ENCODE measurements at regions not wholly inside any gene's neighbourhood (a gene's known extent, or its start where the extent isn't known, plus 50 kb on each side); places are given as distances from the start of the nearest gene placed in this dataset.
A peak's percentile ranks its signal among the peaks of the same experiment; 100 is the strongest.

GRCh38 chr1:222031318-222031717, 289.4 kb upstream of the DUSP10 start:
- Histone ChIP-seq H3K27ac (no peak overlapping the region), H3K4me1 (replicated peaks) (no peaks in the 10 kb centered on the region), H3K4me3 (no peak overlapping the region), H3K27me3 (replicated peaks) (no peaks in the 10 kb centered on the region), H3K36me3 (no peaks in the 10 kb centered on the region), H3K9me3 (replicated peaks) (no peaks in the 10 kb centered on the region)
- DNase-seq (ENCODE audit: low read depth in 1 of 2, low spot score in 2 of 2) = no peak

GRCh38 chr1:222028676-222029075, 286.8 kb upstream of the DUSP10 start:
- Histone ChIP-seq H3K9me3 (replicated peaks) (no peaks in the 10 kb centered on the region), H3K4me3 (no peak overlapping the region), H3K27ac (no peak overlapping the region), H3K27me3 (replicated peaks) (no peaks in the 10 kb centered on the region), H3K36me3 (no peaks in the 10 kb centered on the region), H3K4me1 (replicated peaks) (peaks cover 15% of the 10 kb centered on the region)
- DNase-seq (ENCODE audit: low read depth in 1 of 2, low spot score in 2 of 2) = no peak

GRCh38 chr1:222028116-222028515, 286.2 kb upstream of the DUSP10 start:
- H3K4me1 ChIP-seq (replicated peaks) = peaks cover 15% of the 10 kb centered on the region
- no peak for DNase-seq (ENCODE audit: low read depth in 1 of 2, low spot score in 2 of 2)
- no peaks in the 10 kb centered on the region for H3K36me3 ChIP-seq
- no peak overlapping the region for H3K4me3 ChIP-seq
- H3K27me3 ChIP-seq (replicated peaks) = no peaks in the 10 kb centered on the region
- H3K9me3 ChIP-seq (replicated peaks) = no peaks in the 10 kb centered on the region
- no peak overlapping the region for H3K27ac ChIP-seq

- no peaks in the 10 kb centered on the region for H3K9me3 ChIP-seq (replicated peaks)
- no peak overlapping the region for H3K27ac ChIP-seq
- no peak overlapping the region for H3K4me3 ChIP-seq
- H3K27me3 ChIP-seq (replicated peaks) = no peaks in the 10 kb centered on the region
- no peak for DNase-seq (ENCODE audit: low read depth in 1 of 2, low spot score in 2 of 2)
- peaks cover 17% of the 10 kb centered on the region for H3K4me1 ChIP-seq (replicated peaks)
- no peaks in the 10 kb centered on the region for H3K36me3 ChIP-seq
Measured at GRCh38 chr1:222026280-222026679, 284.4 kb upstream of the DUSP10 start.

GRCh38 chr1:222023025-222023424, 281.1 kb upstream of the DUSP10 start:
- H3K9me3 ChIP-seq (replicated peaks) = no peaks in the 10 kb centered on the region
- H3K4me3 ChIP-seq = no peak overlapping the region
- H3K36me3 ChIP-seq = no peaks in the 10 kb centered on the region
- DNase-seq (ENCODE audit: low read depth in 1 of 2, low spot score in 2 of 2) = no peak
- no peak overlapping the region for H3K27ac ChIP-seq
- no peaks in the 10 kb centered on the region for H3K27me3 ChIP-seq (replicated peaks)
- peaks cover 23% of the 10 kb centered on the region for H3K4me1 ChIP-seq (replicated peaks)

GRCh38 chr1:222021129-222021528, 279.2 kb upstream of the DUSP10 start:
- Histone ChIP-seq H3K27ac (no peak overlapping the region), H3K9me3 (replicated peaks) (no peaks in the 10 kb centered on the region), H3K27me3 (replicated peaks) (no peaks in the 10 kb centered on the region), H3K4me1 (replicated peaks) (peaks cover 23% of the 10 kb centered on the region), H3K4me3 (no peak overlapping the region), H3K36me3 (no peaks in the 10 kb centered on the region)
- DNase-seq (ENCODE audit: low read depth in 1 of 2, low spot score in 2 of 2) = peak in 1 of 2 experiments; percentile 22

GRCh38 chr1:222020553-222020952, 278.7 kb upstream of the DUSP10 start:
- H3K27me3 ChIP-seq (replicated peaks) = no peaks in the 10 kb centered on the region
- no peaks in the 10 kb centered on the region for H3K9me3 ChIP-seq (replicated peaks)
- peaks cover 23% of the 10 kb centered on the region for H3K4me1 ChIP-seq (replicated peaks)
- H3K4me3 ChIP-seq = no peak overlapping the region
- H3K27ac ChIP-seq = no peak overlapping the region
- no peak for DNase-seq (ENCODE audit: low read depth in 1 of 2, low spot score in 2 of 2)
- H3K36me3 ChIP-seq = no peaks in the 10 kb centered on the region

- Histone ChIP-seq H3K27me3 (replicated peaks) (no peaks in the 10 kb centered on the region), H3K4me1 (replicated peaks) (peaks cover 9% of the 10 kb centered on the region), H3K27ac (no peak overlapping the region), H3K9me3 (replicated peaks) (no peaks in the 10 kb centered on the region), H3K4me3 (no peak overlapping the region), H3K36me3 (no peaks in the 10 kb centered on the region)
- DNase-seq (ENCODE audit: low read depth in 1 of 2, low spot score in 2 of 2) = no peak
Measured at GRCh38 chr1:222019029-222019428, 277.1 kb upstream of the DUSP10 start.

- Histone ChIP-seq H3K9me3 (replicated peaks) (no peaks in the 10 kb centered on the region), H3K27ac (no peak overlapping the region), H3K4me3 (no peak overlapping the region), H3K4me1 (replicated peaks) (peaks cover 9% of the 10 kb centered on the region), H3K27me3 (replicated peaks) (no peaks in the 10 kb centered on the region), H3K36me3 (no peaks in the 10 kb centered on the region)
- DNase-seq (ENCODE audit: low read depth in 1 of 2, low spot score in 2 of 2) = no peak
Measured at GRCh38 chr1:222018041-222018440, 276.2 kb upstream of the DUSP10 start.

GRCh38 chr1:222015686-222016085, 273.8 kb upstream of the DUSP10 start:
- Histone ChIP-seq H3K4me3 (no peak overlapping the region), H3K9me3 (replicated peaks) (no peaks in the 10 kb centered on the region), H3K4me1 (replicated peaks) (peaks cover under 1% of the 10 kb centered on the region), H3K27me3 (replicated peaks) (no peaks in the 10 kb centered on the region), H3K27ac (no peak overlapping the region), H3K36me3 (no peaks in the 10 kb centered on the region)
- DNase-seq (ENCODE audit: low read depth in 1 of 2, low spot score in 2 of 2) = no peak

- Histone ChIP-seq H3K27me3 (replicated peaks) (no peaks in the 10 kb centered on the region), H3K27ac (no peak overlapping the region)
Measured at GRCh38 chr1:222014001-222014400, 272.1 kb upstream of the DUSP10 start.

GRCh38 chr1:222012816-222013215, 270.9 kb upstream of the DUSP10 start:
- Histone ChIP-seq H3K27ac (no peak overlapping the region), H3K9me3 (replicated peaks) (no peaks in the 10 kb centered on the region), H3K27me3 (replicated peaks) (no peaks in the 10 kb centered on the region), H3K4me1 (replicated peaks) (no peaks in the 10 kb centered on the region), H3K4me3 (no peak overlapping the region), H3K36me3 (no peaks in the 10 kb centered on the region)
- DNase-seq (ENCODE audit: low read depth in 1 of 2, low spot score in 2 of 2) = no peak

More at GRCh38 chr1:222014001-222014400, 272.1 kb upstream of the DUSP10 start:
- no peak for DNase-seq (ENCODE audit: low read depth in 1 of 2, low spot score in 2 of 2)
- no peaks in the 10 kb centered on the region for H3K4me1 ChIP-seq (replicated peaks)
- H3K4me3 ChIP-seq = no peak overlapping the region
- H3K36me3 ChIP-seq = no peaks in the 10 kb centered on the region
- no peaks in the 10 kb centered on the region for H3K9me3 ChIP-seq (replicated peaks)

- H3K4me1 ChIP-seq (replicated peaks) = no peaks in the 10 kb centered on the region
- no peaks in the 10 kb centered on the region for H3K27me3 ChIP-seq (replicated peaks)
- no peak for DNase-seq (ENCODE audit: low read depth in 1 of 2, low spot score in 2 of 2)
- no peaks in the 10 kb centered on the region for H3K9me3 ChIP-seq (replicated peaks)
- H3K4me3 ChIP-seq = no peak overlapping the region
- H3K36me3 ChIP-seq = no peaks in the 10 kb centered on the region
- no peak overlapping the region for H3K27ac ChIP-seq
Measured at GRCh38 chr1:222010306-222010705, 268.4 kb upstream of the DUSP10 start.

GRCh38 chr1:222009105-222009730, 267.3 kb upstream of the DUSP10 start:
- H3K27ac ChIP-seq = no peak overlapping the region
- H3K9me3 ChIP-seq (replicated peaks) = no peaks in the 10 kb centered on the region
- DNase-seq (ENCODE audit: low read depth in 1 of 2, low spot score in 2 of 2) = no peak
- H3K4me1 ChIP-seq (replicated peaks) = no peaks in the 10 kb centered on the region
- H3K4me3 ChIP-seq = no peak overlapping the region
- H3K36me3 ChIP-seq = no peaks in the 10 kb centered on the region
- H3K27me3 ChIP-seq (replicated peaks) = no peaks in the 10 kb centered on the region

- no peak for DNase-seq (ENCODE audit: low read depth in 1 of 2, low spot score in 2 of 2)
- no peaks in the 10 kb centered on the region for H3K27me3 ChIP-seq (replicated peaks)
- H3K9me3 ChIP-seq (replicated peaks) = no peaks in the 10 kb centered on the region
- no peaks in the 10 kb centered on the region for H3K4me1 ChIP-seq (replicated peaks)
- no peaks in the 10 kb centered on the region for H3K36me3 ChIP-seq
- H3K27ac ChIP-seq = no peak overlapping the region
- no peak overlapping the region for H3K4me3 ChIP-seq
Measured at GRCh38 chr1:222006715-222007114, 264.8 kb upstream of the DUSP10 start.
